NCI-H69 (cell line): ENCODE measurements at regions not wholly inside any gene's neighbourhood (a gene's known extent, or its start where the extent isn't known, plus 50 kb on each side); places are given as distances from the start of the nearest gene placed in this dataset.

Source experiments
- DNase-seq: peaks from one replicate; lab custom pipeline; 2025; lab: John Stamatoyannopoulos, UW

DNA sequence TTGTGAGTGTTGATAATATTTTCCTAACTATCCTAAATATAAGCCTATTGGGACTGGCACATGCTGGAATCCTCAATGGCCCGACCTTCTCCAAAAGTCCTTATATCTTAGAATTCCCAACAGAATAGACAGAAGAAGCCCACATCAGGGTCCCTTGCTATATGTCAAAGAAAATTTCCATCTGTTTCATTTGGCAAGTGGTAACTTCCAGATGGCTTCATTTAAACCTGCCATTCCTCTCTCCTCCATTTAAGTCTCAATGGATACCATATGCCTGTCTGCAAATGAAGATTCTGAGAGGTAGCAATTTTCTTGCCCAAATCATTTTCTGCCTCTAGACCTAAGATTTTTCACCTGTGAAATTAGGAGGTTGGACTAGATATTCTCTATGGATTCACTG is 73.1 kb upstream of the KCNA4 start:
- no peak for DNase-seq

DNA sequence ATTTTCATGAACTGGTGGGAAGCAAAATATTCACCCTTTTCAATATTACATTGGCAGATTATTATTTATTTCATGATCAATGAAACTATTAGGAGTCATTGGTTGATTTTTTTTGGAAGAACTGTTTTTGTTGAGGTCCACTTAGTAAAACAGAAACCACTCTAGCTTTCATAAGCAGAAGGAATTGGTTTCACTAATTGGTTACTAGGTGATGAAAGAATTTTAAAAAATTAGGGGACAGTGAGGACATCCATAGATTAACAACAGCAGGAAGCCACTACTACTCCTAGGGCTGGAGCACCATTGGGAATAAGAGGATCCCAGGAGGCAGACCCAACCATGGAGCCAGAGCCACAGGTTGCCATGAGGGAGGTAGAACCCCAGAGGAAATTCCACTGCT is 74.4 kb upstream of the KCNA4 start:
- DNase-seq = no peak

- no peak for DNase-seq
These were observed 74.9 kb upstream of the KCNA4 start for GRCh38 chr11:30091737-30092136.

- DNase-seq = no peak
These were observed 75.7 kb upstream of the KCNA4 start for GRCh38 chr11:30092518-30092917.

DNA sequence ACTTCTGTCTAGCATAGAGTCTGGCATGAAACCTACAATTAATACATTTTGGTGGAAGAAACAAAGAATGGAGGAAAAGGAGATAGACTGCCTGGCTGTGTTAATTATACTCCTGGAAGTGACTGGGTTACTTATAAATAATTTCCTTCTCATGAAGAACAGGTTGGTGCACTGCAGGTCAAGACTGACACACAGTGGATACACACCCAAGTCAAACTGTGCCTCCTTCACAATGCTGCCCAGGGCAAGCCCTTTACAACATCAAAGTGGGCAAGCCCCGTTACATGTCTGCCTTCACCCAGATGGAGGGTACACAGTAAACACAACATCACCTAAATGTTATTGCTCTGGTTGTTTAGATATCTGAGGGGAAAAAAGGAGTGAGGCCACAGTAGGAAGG is 83.7 kb upstream of the KCNA4 start:
- DNase-seq = no peak

DNA sequence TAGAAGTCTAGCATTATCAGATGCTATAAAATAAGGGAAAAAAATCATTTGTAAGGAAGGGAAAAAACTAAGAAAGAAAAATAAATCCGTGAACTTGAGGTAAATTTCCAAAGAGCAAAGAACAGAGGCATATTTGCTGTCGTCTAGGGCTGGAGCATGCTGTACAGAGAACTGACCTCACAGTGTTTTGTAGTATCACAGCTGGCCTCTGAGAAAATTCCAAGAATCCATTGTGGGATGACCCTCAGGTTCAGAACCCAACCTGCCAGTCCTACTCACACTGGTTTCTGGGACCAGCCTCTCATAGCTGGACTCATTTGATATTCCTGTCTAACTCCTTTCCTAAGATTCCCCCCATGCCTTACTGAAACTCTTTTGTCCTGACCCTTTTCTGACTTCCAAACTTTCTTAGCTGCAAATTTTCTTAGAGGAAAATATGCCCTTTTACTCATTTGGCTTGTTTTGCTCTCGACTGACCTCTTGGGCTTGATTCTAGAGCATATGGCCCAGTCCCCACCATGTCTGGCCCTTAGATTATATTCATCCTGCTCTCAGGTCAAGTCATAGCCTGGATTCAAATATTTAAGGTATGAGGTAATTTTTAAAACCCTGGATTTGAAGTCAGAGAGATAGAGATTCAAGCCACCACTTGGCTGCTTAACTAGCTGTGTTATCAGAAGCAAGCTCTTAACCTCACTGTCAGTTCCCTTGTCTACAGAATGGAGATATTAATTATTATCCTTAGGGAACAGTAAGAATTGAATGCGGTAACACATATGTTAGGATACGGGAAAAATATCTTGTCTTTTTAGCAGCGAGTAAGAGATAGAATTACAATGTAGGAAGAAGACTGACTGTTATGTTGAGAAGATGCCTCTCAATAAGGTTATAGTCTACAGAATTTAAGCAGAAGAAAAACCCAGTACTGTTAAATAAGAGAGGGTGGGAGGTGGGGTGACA is 89.7 kb upstream of the KCNA4 start:
- DNase-seq = no peak

DNA sequence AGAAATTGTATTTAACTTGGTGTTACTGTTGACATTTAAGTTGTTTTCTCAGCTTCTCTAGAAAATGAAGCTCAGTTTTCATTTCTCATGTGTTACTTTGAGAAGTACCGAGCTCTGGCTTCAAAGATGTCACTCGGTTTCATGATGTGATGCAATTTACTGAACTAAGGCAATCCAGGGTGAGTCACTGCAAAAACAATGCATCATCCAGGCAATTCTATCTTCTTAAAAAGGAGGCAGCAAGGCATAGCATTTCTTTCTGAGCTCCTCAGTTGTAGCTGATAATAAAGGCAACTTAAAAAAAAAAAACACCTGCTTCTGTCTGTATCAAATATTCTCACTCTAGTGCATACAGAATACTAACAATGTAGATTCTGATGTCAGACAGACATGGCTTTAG is 91.1 kb upstream of the KCNA4 start:
- no peak for DNase-seq

DNA sequence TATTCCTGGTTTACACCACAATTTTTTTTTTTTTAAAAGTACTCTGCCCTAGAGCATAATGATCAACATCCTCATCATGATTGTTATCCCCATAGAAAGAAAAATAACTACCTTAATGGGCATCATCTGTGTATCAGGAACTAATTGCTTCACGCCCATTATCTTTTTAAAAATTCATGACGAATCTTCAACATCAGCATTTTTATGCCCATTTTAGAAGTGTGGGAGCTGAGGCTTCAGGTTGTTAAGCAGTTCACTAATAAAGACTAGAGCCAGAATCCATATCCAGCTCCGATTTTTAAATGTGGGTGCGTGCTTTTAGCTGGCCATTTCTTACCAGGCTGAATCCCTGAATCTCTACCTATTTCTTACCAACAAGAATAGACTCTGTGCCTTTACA is 92.9 kb upstream of the KCNA4 start:
- DNase-seq = no peak

DNA sequence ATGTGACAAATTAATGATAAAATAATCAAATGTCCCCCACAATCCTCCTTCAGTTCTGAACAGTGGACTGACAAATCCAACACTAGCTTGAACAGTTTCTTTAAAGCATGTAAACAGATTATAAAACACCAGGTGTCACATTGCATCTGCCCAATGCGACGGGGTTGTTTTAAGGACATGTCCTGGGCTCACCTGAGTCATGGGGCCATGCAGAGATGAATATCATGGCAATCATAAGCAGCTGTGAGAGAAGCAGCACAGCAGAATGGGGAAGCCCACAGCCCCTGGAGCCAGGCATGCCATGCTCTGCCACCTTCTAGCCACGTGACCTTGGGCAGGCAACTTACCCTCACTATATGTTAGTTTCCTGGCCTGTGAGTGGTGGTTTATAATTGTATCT is 93.9 kb upstream of the KCNA4 start:
- DNase-seq = no peak

- DNase-seq = no peak
These were observed 95.0 kb upstream of the KCNA4 start for GRCh38 chr11:30111786-30112185.

DNA sequence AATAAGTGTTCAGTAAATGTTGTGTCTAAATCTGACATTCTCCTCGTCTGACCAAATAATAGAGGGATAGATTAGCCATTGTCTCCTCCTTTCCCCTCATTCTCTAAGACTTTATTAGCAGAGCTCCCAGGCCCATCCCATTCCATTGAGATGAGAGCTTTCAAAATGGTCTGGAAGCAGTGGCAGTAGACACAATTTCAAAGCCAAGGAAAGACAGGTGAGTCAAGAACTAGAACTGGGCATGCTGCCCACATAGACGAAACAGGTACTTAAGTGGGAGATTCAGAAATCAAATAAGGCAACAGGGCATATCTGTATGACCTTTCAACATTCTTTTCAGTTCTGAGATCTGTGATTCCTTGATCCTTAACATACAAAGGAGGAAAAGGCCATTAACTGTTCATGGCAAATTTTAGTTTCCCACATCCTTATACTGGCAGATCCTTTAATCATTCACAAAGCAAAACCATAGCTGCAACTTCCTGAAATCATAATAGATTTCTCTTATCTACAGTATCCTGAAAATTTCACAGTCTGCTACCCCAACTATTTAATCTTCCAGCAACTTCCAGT is 96.6 kb upstream of the KCNA4 start:
- DNase-seq = peak; percentile 4

DNA sequence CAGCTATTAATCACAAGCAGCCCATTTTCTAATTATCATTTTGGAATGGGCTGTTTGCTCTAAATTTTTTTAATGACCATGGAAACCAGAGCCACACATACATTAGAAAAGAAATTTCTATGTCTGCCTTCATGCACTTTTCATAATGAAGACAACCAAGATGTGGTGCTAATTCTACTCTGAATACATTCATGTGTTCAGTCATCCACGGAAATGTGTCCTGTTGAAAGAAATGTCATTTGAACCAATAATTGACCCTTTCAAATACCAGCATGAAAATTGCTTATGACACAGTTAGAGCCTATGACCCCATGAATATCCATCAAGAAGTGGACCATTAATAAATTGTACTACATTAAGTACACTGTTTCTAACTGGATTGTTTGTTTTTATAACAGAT is 99.7 kb upstream of the KCNA4 start:
- no peak for DNase-seq

DNA sequence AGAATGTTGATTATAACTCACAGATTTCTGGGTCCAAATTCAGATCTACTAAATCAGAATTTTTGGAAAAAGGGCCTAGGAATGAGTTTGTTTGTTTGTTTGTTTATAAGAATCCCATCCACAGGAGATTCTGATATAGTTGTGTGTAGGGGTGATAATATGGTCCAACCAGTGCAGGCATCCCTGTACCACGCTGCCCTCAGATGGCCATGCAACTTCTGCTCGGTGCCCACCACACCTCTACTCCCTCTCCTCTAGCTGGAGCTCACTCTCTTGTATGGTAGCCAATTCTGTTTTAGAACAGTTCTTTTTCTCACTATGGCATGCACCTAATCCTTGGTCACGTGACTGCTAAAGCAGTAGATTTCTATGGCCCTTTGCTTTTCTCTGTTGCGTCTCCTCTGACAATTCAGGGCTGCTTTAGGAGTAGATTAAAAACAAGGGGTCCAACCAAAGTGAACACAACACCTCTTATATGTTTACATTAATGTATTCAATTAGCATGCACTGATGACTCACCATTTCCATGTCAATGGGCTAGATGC is 103.3 kb upstream of the KCNA4 start:
- DNase-seq = no peak

DNA sequence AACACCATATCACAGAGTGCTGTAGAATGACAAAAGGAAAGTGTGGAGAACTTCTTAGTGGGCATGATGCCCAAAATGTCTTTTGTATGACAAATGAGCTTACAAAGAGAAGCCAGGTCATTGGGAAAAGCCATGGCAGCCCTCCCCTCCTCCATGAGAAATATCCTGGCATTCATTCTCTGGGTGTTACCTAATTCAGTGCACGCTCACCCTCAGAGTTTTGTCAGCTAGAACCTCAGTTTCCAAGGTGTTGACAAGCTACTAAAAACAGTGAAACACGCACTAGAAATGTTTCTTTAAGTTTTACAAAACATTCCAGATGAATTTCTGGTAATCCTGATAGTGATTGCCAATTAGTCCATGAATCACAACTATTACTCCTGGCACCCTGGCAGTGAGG is 105.4 kb upstream of the FSHB start:
- DNase-seq = no peak

- DNase-seq = peak; percentile 61
These were observed 102.4 kb upstream of the FSHB start for GRCh38 chr11:30128269-30128932.

DNA sequence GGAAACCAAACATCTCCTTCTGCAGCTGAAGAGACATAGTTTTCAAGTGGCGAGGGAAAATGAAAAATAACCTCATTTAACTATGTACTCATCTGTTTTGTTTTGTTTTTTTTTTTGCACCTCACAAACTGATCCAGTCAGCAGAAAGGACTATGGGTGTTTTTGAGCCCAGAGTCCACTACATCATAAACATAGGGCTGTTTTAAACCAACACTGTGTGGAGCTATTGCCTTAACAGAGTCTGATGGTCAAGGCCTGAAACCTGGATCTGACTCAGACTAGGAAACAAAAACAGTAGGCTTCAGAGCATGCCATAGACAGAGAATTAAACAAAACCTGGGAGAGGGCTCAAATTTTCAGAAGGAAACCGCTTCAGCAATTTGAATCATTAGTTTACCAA is 99.3 kb upstream of the FSHB start:
- DNase-seq = no peak

DNA sequence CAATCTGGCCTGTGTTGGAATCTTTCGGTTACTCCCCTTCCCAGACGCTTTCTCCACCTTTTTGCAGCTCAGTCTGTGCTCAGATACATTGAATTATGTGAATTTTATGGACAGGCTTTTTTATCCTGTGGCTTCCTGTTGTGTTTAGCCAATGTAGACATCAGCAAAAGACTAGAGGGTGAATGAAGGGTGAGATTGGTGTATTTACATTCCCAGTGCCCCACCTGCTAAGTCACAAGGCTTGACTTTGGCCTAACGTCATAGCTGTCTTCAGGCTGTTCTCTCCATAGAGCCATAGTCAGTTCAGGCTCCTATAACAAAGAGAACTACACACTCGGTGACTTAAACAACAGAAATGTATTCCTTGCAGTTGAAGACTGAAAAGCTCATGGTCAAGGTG is 97.5 kb upstream of the FSHB start:
- DNase-seq = no peak

DNA sequence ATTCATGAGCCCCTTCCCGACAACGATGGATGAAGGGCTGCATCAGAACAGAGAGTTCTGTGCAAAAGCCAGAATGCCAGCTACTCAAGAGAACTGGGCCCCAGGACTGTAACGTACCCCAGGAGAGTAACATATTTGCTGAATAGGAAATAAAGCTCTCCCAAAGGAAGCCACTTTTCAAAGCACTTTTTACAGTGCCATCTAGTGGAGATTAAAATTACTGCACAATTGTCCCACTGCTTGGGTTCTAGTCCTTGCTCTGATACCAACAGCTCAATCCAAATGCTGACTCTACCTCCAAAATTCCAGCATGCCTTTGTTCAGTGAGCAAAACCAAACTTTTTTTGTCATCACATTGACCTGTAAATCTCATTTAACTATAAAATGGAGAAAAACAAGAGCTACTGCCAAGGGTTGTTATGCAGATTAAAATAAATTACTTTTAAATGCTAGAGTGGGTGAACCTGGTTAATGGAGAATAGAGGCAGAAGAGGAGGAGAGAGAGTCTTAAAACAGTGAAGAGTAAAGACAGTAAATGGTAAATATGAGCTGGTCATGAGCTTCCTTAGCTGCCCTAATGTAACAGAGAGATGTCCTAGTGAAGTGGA is 87.6 kb upstream of the FSHB start:
- DNase-seq = peak; percentile 51

- no peak for DNase-seq
These were observed 83.5 kb upstream of the FSHB start for GRCh38 chr11:30147293-30147692.

DNA sequence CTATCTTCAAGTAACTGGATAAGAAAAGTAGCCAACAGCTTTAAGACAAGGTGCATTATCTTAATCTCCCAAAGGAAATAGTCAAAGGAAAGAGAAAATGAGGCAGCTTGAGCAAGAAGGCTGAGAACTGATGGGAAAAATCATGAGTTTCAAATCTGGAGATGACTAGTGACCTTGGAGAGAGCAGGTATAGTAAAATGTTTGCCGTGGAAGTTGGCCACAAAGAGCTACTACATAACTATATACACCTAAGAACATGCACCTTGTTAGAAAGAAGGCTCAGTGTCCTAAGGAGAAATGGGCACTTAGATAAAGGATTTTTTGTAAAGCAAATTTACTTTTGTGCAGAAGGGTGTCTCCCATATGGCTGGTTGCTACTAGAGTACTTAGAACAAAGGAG is 80.8 kb upstream of the FSHB start:
- no peak for DNase-seq

DNA sequence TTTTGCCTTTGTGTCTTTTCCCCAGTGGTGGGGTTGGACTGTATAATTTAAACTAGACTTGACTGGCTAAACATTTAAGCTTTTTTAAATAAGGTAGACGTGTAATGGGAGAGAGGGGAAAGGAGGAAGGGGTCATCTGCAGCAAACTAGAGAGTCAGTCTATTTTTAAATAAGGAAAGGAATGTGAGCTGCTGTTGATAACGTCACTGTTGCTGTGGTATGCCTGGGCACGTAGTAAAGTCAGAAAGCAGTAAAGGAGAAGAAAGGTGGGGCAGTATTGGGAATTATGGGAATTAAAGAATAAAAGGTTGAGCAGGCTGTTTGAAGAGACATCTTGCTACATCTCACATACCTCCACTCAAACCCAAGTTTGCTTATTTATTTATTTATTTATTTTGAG is 80.4 kb upstream of the FSHB start:
- no peak for DNase-seq

DNA sequence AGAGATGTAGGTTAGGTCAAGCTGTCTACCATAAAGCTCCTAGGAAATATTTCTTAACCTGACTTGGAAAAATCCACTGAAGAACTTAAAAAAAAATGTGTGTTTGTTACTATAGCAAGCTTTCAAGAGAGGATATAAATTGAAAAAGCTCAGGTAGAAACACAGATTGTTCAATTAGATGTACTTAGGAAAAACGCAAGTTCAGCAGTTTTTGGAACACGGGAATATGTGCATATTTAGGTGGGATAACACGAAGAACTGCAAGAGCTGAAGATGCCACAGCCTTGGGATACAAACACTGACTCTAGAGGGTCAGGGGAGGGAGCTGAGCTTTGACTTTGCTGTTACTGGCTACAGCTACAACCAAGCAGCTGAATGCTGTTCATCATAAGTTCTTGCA is 77.8 kb upstream of the FSHB start:
- no peak for DNase-seq

- no peak for DNase-seq
These were observed 75.4 kb upstream of the FSHB start for GRCh38 chr11:30155428-30155827.
